Cardiac fibroblast (primary cell): ENCODE measurements at regions not wholly inside any gene's neighbourhood (a gene's known extent, or its start where the extent isn't known, plus 50 kb on each side); places are given as distances from the start of the nearest gene placed in this dataset.

Experiments used
- DNase-seq, 2 donors: peaks; one replicate each; pipeline versions ENCODE4 v3.0.0 to v3.0.0-alpha.2; 2010; ENCODE audit warnings: low read depth in 2 of 2
- H3K4me3 ChIP-seq, 2 donors: replicated peaks in 1 of 2; 1 replicate in 1 of 2; 2 replicates in 1 of 2; pipeline ENCODE4 v1.5.1; 2011; ENCODE audit warnings: low read depth in 2 of 2, low read length in 2 of 2, mild to moderate bottlenecking in 2 of 2, moderate library complexity in 1 of 2
- TF ChIP-seq, protein P1 (sequence below): IDR thresholded peaks from one replicate; pipeline ENCODE4 v1.5.1; 2011; ENCODE audit warnings: low read depth, mild to moderate bottlenecking, low read length, inconsistent platforms

DNA sequence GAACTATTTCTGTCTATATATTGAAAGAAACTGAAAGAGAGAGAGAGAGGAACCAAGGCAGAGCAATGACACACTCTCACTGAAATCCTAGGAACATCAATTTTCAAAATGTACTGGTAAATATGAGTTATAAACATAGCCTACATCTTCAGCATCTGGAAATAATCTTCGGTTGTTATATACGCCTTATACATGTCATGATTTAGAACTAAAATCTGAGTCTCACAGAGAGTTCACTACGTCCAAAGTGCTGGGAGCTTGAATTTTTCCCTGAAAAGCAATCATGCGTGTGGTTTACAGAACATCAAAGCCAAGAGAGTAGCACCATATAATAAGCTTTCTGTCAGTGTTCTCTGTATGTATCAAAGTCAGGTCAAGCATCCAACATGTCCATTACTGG lies 420.0 kb upstream of the CBLB start:
- no peak for DNase-seq
- H3K4me3 ChIP-seq: no peak overlapping the region
- TF ChIP-seq, protein P1, sequence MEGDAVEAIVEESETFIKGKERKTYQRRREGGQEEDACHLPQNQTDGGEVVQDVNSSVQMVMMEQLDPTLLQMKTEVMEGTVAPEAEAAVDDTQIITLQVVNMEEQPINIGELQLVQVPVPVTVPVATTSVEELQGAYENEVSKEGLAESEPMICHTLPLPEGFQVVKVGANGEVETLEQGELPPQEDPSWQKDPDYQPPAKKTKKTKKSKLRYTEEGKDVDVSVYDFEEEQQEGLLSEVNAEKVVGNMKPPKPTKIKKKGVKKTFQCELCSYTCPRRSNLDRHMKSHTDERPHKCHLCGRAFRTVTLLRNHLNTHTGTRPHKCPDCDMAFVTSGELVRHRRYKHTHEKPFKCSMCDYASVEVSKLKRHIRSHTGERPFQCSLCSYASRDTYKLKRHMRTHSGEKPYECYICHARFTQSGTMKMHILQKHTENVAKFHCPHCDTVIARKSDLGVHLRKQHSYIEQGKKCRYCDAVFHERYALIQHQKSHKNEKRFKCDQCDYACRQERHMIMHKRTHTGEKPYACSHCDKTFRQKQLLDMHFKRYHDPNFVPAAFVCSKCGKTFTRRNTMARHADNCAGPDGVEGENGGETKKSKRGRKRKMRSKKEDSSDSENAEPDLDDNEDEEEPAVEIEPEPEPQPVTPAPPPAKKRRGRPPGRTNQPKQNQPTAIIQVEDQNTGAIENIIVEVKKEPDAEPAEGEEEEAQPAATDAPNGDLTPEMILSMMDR: no peak

DNA sequence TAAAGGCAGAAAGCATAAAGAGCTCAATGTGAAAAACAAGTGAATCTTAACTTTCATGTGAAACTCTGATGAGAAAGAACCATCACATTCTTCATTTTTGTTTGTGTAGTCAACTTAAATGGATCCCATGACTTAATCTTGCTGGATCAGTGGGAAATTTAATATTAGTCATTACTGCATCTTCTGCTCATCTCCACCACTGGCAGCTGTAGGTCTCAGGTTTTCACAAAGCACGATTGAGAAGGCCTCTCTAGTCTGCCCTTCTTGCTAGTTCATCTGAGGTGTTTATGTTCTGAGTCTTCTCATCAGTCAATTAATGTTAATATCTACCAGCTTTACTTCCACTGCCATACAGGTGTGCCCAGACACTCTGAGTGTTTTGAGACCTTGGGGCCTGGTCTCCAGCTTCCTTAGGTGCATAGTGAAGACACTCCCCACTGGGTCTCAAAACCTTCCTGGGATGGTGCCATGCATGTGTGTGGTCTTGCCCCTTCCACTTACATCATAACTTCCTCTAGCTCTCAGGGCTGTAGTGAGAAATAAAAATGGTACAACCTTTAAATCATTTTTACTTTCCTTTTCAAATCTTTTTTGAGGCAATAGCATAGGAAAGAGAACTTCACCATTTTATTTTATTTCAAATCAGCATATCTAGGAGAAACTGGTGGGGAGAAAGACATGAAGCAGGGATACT lies 421.6 kb upstream of the CBLB start:
- H3K4me3 ChIP-seq: no peak overlapping the region
- DNase-seq: no peak
- TF ChIP-seq, protein P1: no peak

DNA sequence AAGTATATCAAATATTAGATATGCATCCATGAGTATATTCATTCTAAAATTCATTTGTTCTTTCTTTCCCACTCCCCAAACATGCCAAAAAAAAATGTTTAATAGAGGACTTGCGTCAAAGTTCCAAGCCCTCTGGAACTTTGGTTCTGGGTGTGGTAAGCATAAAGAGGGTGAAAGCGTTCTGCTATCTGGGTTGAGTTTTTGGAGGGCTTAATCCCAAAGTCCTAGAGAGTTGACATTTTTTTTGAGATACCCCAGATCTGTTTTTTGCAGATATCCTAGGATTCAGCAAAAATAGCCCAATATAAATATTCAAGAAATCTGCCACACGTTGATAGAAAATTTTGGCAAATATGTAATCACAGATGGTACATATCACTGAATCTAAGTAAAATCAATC lies 424.3 kb upstream of the CBLB start:
- no peak for DNase-seq
- TF ChIP-seq, protein P1: no peak
- no peak overlapping the region for H3K4me3 ChIP-seq

DNA sequence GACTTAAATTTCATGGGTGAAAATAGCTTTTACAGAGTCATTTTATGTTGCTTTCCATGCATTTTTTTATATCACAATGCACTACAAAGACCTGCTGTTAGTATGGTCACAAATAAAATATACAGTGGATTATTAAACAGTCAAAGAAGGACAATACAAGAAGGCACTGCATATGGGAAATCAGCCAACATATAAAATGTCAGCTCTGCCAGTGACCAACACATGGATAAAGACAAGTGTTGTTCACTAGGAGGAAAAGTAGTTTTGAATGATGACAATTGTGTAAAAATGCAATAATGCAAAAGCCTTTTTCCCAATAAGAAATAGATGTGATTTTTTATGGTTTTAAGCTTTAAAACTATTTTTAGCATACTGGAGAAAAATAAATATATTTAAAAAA lies 425.3 kb upstream of the CBLB start:
- TF ChIP-seq, protein P1: no peak
- no peak for DNase-seq
- no peak overlapping the region for H3K4me3 ChIP-seq

DNA sequence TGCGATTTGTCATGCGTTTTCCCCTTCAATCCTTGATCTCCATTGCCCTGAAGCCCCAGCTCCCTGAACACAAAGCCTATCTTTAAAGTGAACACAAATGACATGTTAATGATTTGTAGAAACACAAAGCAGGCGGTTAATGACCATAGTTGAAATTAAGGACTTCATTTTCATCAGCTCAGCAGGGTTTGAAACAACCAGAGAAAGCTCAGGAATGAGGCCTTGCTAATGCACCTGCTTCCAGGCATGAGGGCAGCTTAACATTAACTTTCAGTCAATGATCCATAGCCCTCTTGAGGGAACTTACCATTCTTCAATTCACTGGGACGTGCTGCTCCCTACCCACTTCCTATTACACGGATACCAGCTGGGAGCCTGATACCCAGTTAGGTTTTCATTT lies 427.2 kb upstream of the CBLB start:
- H3K4me3 ChIP-seq: no peak overlapping the region
- TF ChIP-seq, protein P1: no peak
- no peak for DNase-seq

DNA sequence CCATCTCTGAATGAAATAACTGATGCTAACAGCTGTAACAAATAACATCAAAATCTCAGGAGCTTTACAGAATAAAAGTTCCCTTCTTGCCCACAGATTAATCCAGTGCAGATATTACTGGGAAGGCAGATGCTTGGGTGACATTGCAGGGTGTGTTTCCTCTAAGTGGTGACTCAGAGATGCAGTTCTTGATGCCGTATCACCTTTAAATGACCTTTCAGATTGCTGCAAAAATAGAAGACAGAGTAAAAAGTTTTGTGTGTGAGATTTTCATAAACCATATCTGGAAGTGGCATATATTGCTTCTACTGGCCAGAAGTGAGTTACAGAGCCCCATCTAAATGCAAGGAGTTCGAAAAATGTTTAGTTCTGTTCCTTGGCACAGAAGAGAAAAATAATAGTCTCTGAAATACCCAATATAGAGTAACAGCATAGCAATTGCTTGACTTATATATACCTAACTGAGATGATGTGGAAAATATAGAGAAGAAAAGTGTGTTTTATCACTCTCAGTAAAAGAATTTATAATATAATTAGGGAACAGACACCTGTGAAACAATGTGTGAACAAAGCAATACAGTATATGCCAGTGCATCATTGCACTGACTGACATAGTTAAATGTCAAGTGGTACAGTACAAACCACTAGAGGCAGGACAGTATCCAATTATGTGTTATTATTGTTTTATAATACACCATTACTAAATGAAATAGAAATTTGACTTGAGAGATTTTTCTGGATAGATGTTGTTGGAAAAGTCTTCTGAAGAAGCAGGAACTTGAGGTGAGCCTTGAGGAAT lies 430.7 kb upstream of the CBLB start:
- peak; percentile 47 to 55 for DNase-seq
- H3K4me3 ChIP-seq: no peak overlapping the region
- TF ChIP-seq, protein P1: no peak
